CD14-positive monocyte (primary cell): ENCODE measurements at regions not wholly inside any gene's neighbourhood (a gene's known extent, or its start where the extent isn't known, plus 50 kb on each side); places are given as distances from the start of the nearest gene placed in this dataset.

ENCODE experiments used
- DNase-seq, 3 donors: peaks; one replicate each; pipeline ENCODE4 v3.0.0-alpha.2; 2011 to 2022
- H2AFZ ChIP-seq: 2 replicates; pipeline ENCODE4 v1.6.0; 2012; ENCODE audit warnings: mild to moderate bottlenecking, low read depth, low read length, inconsistent platforms; ENCODE audit not compliant: insufficient read depth, poor library complexity, severe bottlenecking
- H3K27ac ChIP-seq, 2 donors: 1 replicate in 1 of 2; 2 replicates in 1 of 2; pipeline ENCODE4 v1.5.1; 2012 to 2013; ENCODE audit warnings: low read length in 2 of 2, control low read depth in 1 of 2, inconsistent platforms in 1 of 2, low read depth in 1 of 2, mild to moderate bottlenecking in 1 of 2
- H3K27me3 ChIP-seq, 2 donors: one replicate each; pipeline versions ENCODE4 v1.6.0 to v1.6.1; 2011 to 2013; ENCODE audit warnings: low read length in 2 of 2; ENCODE audit not compliant: control insufficient read depth in 2 of 2, insufficient read depth in 2 of 2
- H3K36me3 ChIP-seq, 2 donors: replicated peaks in 1 of 2; 1 replicate in 1 of 2; 2 replicates in 1 of 2; pipeline versions ENCODE4 v1.5.1 to v1.6.1; 2012 to 2013; ENCODE audit warnings: low read length in 2 of 2, control low read depth in 1 of 2, inconsistent platforms in 1 of 2, mild to moderate bottlenecking in 1 of 2; ENCODE audit not compliant: insufficient read depth in 2 of 2, control insufficient read depth in 1 of 2
- H3K4me1 ChIP-seq, 2 donors: 1 replicate in 1 of 2; 2 replicates in 1 of 2; pipeline versions ENCODE4 v1.5.1 to v1.6.1; 2012 to 2013; ENCODE audit warnings: low read length in 2 of 2, control low read depth in 1 of 2, inconsistent platforms in 1 of 2, mild to moderate bottlenecking in 1 of 2, moderate library complexity in 1 of 2; ENCODE audit not compliant: insufficient read depth in 2 of 2, control insufficient read depth in 1 of 2
- H3K4me2 ChIP-seq: replicated peaks from 2 replicates; pipeline ENCODE3; 2012; ENCODE audit warnings: low read length, moderate library complexity, mild to moderate bottlenecking; ENCODE audit not compliant: poor library complexity, severe bottlenecking; ENCODE audit errors: extremely low read depth
- H3K4me3 ChIP-seq, 3 experiments: fragments of 200-600 bp in 1 of 3; sonication (generic) in 1 of 3; replicated peaks in 1 of 3; 1 replicate in 2 of 3; 2 replicates in 1 of 3; pipeline ENCODE4 v1.5.1; 2011 to 2013; ENCODE audit warnings: low read length in 3 of 3, mild to moderate bottlenecking in 3 of 3, control low read depth in 2 of 3, low read depth in 2 of 3, inconsistent platforms in 1 of 3, moderate library complexity in 1 of 3
- H3K79me2 ChIP-seq: 2 replicates; pipeline ENCODE4 v1.6.0; 2012; ENCODE audit warnings: mild to moderate bottlenecking, control low read depth, inconsistent platforms, low read length, moderate library complexity; ENCODE audit not compliant: insufficient read depth
- H3K9ac ChIP-seq: 2 replicates; pipeline ENCODE4 v1.6.0; 2017; ENCODE audit warnings: low read length, mild to moderate bottlenecking; ENCODE audit not compliant: insufficient read depth, poor library complexity, severe bottlenecking
- H3K9me3 ChIP-seq, 2 donors: replicated peaks in 1 of 2; 1 replicate in 1 of 2; 2 replicates in 1 of 2; pipeline versions ENCODE4 v1.5.1 to v1.6.1; 2012 to 2013; ENCODE audit warnings: low read length in 2 of 2, control low read depth in 1 of 2; ENCODE audit not compliant: control insufficient read depth in 1 of 2, insufficient read depth in 1 of 2
- H4K20me1 ChIP-seq: 2 replicates; pipeline ENCODE4 v1.6.0; 2012; ENCODE audit warnings: mild to moderate bottlenecking, low read length, control low read depth, moderate library complexity; ENCODE audit not compliant: insufficient read depth
- H3K27ac Mint-ChIP-seq, 7 donors: one replicate each; pipeline ENCODE4 v1.8.0; 2020; ENCODE audit warnings: mild to moderate bottlenecking in 7 of 7, mixed read lengths in 7 of 7, moderate library complexity in 6 of 7, inconsistent platforms in 2 of 7
- H3K27me3 Mint-ChIP-seq, 3 donors: one replicate each; pipeline ENCODE4 v1.8.0; 2021 to 2022; ENCODE audit warnings: low read depth in 3 of 3, mild to moderate bottlenecking in 3 of 3, mixed read lengths in 3 of 3, moderate library complexity in 3 of 3, inconsistent platforms in 1 of 3
- H3K36me3 Mint-ChIP-seq, 2 donors: one replicate each; pipeline ENCODE4 v1.8.0; 2020; ENCODE audit warnings: mixed read lengths in 2 of 2, inconsistent platforms in 1 of 2, mild to moderate bottlenecking in 1 of 2
- H3K4me1 Mint-ChIP-seq: one replicate; pipeline ENCODE4 v1.8.0; 2020; ENCODE audit warnings: mild to moderate bottlenecking, mixed read lengths
- H3K4me3 Mint-ChIP-seq, 2 donors: one replicate each; pipeline ENCODE4 v1.8.0; 2020; ENCODE audit warnings: mild to moderate bottlenecking in 2 of 2, mixed read lengths in 2 of 2, moderate library complexity in 1 of 2
- H3K9me3 Mint-ChIP-seq, 7 donors: one replicate each; pipeline ENCODE4 v1.8.0; 2020 to 2022; ENCODE audit warnings: mixed read lengths in 7 of 7, mild to moderate bottlenecking in 6 of 7, moderate library complexity in 6 of 7, inconsistent platforms in 2 of 7
- WGBS: methylation state at CpG from one replicate; pipeline ENCODE4 v1.1.5; 2013; ENCODE audit warnings: missing lambda C conversion rate; ENCODE audit not compliant: insufficient coverage; 5-methylcytosine and 5-hydroxymethylcytosine counted together
- intact Hi-C, 2 donors: fragments of 100-400 bp; cut with micrococcal nuclease; formaldehyde crosslinking; loops; one replicate each; pipeline versions ENCODE4 v1.15.0 to v1.15.1; 2023
- TF ChIP-seq, protein P1 (sequence below): fragments of 200-600 bp; IDR thresholded peaks from one replicate; pipeline ENCODE4 v1.8.0; 2022; ENCODE audit warnings: antibody characterized with exemption, mild to moderate bottlenecking

DNA sequence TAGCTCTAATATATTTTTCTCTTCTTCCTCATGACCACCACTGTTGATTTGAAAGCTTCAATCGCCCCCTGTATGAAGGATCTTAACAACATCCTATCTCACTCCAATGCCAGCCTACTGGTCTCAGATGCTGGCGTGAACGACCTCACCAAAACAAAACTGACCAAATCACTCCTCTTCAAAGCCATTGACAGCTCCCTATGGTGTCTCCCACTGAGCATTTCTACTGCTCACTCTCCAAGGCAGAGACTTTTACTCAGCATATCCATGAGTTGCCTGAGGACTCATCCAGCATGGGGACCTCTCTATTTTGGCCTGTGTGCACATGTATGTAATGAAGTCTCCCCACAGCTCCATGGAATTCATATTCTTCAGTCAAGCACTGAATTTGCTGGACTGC lies 520.4 kb downstream of the TFAP2B start:
- H3K9me3 Mint-ChIP-seq, result no peaks in the 10 kb centered on the region
- Histone ChIP-seq H3K4me1 (no peaks in the 10 kb centered on the region), H3K27ac (no peak overlapping the region), H3K9me3 (no peaks in the 10 kb centered on the region), H3K27me3 (peaks cover 0 to 4% of the 10 kb centered on the region in 2 donors), H4K20me1 (no peaks in the 10 kb centered on the region), H3K4me2 (no peak overlapping the region), H3K9ac (no peak overlapping the region), H3K79me2 (no peaks in the 10 kb centered on the region), H3K4me3 (no peak overlapping the region), H2AFZ (no peak overlapping the region), H3K36me3 (no peaks in the 10 kb centered on the region)
- no peak overlapping the region for H3K4me3 Mint-ChIP-seq
- H3K4me1 Mint-ChIP-seq, result no peaks in the 10 kb centered on the region
- DNase-seq, result no peak
- 80% methylated on average over 3 of the region's 3 CpGs for WGBS
- TF ChIP-seq, protein P1, sequence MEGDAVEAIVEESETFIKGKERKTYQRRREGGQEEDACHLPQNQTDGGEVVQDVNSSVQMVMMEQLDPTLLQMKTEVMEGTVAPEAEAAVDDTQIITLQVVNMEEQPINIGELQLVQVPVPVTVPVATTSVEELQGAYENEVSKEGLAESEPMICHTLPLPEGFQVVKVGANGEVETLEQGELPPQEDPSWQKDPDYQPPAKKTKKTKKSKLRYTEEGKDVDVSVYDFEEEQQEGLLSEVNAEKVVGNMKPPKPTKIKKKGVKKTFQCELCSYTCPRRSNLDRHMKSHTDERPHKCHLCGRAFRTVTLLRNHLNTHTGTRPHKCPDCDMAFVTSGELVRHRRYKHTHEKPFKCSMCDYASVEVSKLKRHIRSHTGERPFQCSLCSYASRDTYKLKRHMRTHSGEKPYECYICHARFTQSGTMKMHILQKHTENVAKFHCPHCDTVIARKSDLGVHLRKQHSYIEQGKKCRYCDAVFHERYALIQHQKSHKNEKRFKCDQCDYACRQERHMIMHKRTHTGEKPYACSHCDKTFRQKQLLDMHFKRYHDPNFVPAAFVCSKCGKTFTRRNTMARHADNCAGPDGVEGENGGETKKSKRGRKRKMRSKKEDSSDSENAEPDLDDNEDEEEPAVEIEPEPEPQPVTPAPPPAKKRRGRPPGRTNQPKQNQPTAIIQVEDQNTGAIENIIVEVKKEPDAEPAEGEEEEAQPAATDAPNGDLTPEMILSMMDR, result no peak
- no peak overlapping the region for H3K27ac Mint-ChIP-seq
- H3K36me3 Mint-ChIP-seq, result no peaks in the 10 kb centered on the region
- intact Hi-C loops, result no loop called here
- peaks cover 1 to 6% (median 5%) of the 10 kb centered on the region in 3 donors for H3K27me3 Mint-ChIP-seq

DNA sequence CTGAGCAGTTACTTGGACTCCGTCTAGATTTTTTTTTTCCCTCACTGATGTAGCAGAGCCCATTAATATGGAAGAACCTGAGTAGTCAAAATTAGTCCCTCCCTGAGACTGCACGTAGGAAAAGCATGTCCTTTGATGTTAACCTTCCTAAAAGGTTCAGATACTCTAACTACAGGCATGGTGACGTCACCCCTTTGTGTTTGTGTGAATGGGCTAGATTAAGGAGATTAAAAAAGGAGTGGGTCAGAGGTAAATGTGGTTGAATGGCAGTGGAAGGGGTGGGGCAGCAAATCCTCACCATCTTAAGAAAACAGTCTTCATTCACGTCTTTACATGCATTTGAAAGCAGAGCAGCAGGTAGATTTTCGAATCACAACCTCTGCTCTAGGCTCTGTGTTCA lies 521.1 kb downstream of the TFAP2B start:
- no peak overlapping the region for H3K27ac ChIP-seq
- DNase-seq, result no peak
- no peaks in the 10 kb centered on the region for H3K9me3 ChIP-seq
- no peaks in the 10 kb centered on the region for H3K36me3 ChIP-seq
- no peak overlapping the region for H3K27ac Mint-ChIP-seq
- no peak overlapping the region for H3K4me3 ChIP-seq
- peaks cover 0 to under 1% (median 0%) of the 10 kb centered on the region in 7 donors for H3K9me3 Mint-ChIP-seq
- WGBS, result 80% methylated on average over 2 of the region's 5 CpGs
- H3K4me1 Mint-ChIP-seq, result no peaks in the 10 kb centered on the region
- TF ChIP-seq, protein P1, result no peak
- H3K36me3 Mint-ChIP-seq, result no peaks in the 10 kb centered on the region
- H4K20me1 ChIP-seq, result no peaks in the 10 kb centered on the region
- no peak overlapping the region for H2AFZ ChIP-seq
- no peaks in the 10 kb centered on the region for H3K79me2 ChIP-seq
- no peaks in the 10 kb centered on the region for H3K4me1 ChIP-seq
- intact Hi-C loops, result no loop called here
- H3K27me3 ChIP-seq, result peaks cover 0 to 4% of the 10 kb centered on the region in 2 donors
- no peak overlapping the region for H3K4me2 ChIP-seq
- peaks cover 1 to 6% (median 5%) of the 10 kb centered on the region in 3 donors for H3K27me3 Mint-ChIP-seq
- H3K9ac ChIP-seq, result no peak overlapping the region
- H3K4me3 Mint-ChIP-seq, result no peak overlapping the region
